ENCODE measurements at regions not wholly inside any gene's neighbourhood (a gene's known extent, or its start where the extent isn't known, plus 50 kb on each side); places are given as distances from the start of the nearest gene placed in this dataset.

- TF ChIP-seq CTCF (conservative IDR thresholded peaks at IDR 0.05; ENCODE audit: low read depth in 2 of 2): no peak
- no peak for TF ChIP-seq POLR2AphosphoS5 (IDR thresholded peaks at IDR 0.05; ENCODE audit: low read depth)
- TF ChIP-seq ZNF331 (CRISPR knock-in tag; IDR thresholded peaks at IDR 0.05; ENCODE audit: low read depth): no peak
Observed at GRCh38 chr5:3026651-3027050, 275.2 kb upstream of the IRX2 start.
